ENCODE measurements at regions not wholly inside any gene's neighbourhood (a gene's known extent, or its start where the extent isn't known, plus 50 kb on each side); places are given as distances from the start of the nearest gene placed in this dataset.
A peak's percentile ranks its signal among the peaks of the same experiment; 100 is the strongest.

- Histone ChIP-seq H3K9me3 (no peaks in the 10 kb centered on the region), H3K4me3 (no peak overlapping the region), H3K36me3 (no peaks in the 10 kb centered on the region), H3K4me1 (peaks cover 0 to 27% (median 6%) of the 10 kb centered on the region in 3 donors), H3K27me3 (no peaks in the 10 kb centered on the region), H3K27ac (no peak overlapping the region)
- 55 to 83% methylated on average over 3 of the region's 3 CpGs for WGBS, 2 donors
- intact Hi-C loops (cut with DNase I) = loop anchor here (10.0 kb wide), 1 partner anchor 167 kb away; no protein-coding TSS in a partner anchor
- TF ChIP-seq POLR2A (IDR thresholded peaks at IDR 0.05) (no peak), CTCF (IDR thresholded peaks at IDR 0.05) (no peak)
- DNase-seq = no peak
Measured at GRCh38 chr6:134647861-134648260, 302.0 kb downstream of the ALDH8A1 start.

GRCh38 chr6:134642819-134643218 is 307.1 kb downstream of the ALDH8A1 start:
- H3K27ac ChIP-seq = peak overlapping the region in 2 of 4 donors; percentile 76 to 81
- TF ChIP-seq CTCF (IDR thresholded peaks at IDR 0.05) (no peak), POLR2A (IDR thresholded peaks at IDR 0.05) (no peak)

GRCh38 chr6:134642279-134642678 is 307.6 kb downstream of the ALDH8A1 start:
- Histone ChIP-seq H3K27ac (peak overlapping the region in 3 of 4 donors; percentile 6 to 81 (median 40)), H3K4me1 (peaks cover 10 to 51% (median 14%) of the 10 kb centered on the region in 3 donors), H3K4me3 (no peak overlapping the region), H3K36me3 (no peaks in the 10 kb centered on the region), H3K9me3 (no peaks in the 10 kb centered on the region), H3K27me3 (no peaks in the 10 kb centered on the region)
- TF ChIP-seq CTCF (IDR thresholded peaks at IDR 0.05) = no peak
- TF ChIP-seq POLR2A (IDR thresholded peaks at IDR 0.05) = no peak
- no peak for DNase-seq
- WGBS, 2 donors = 5 to 52% methylated on average over 2 of the region's 2 CpGs
- intact Hi-C loops (cut with DNase I) = loop anchor here (5.0 to 10.0 kb wide), 2 partner anchors 173 to 470 kb away; no protein-coding TSS in a partner anchor

More at GRCh38 chr6:134642819-134643218, 307.1 kb downstream of the ALDH8A1 start:
- no peak for DNase-seq
- intact Hi-C loops (cut with DNase I) = loop anchor here (5.0 to 10.0 kb wide), 2 partner anchors 172 to 471 kb away; no protein-coding TSS in a partner anchor
- no peak overlapping the region for H3K4me3 ChIP-seq
- H3K27me3 ChIP-seq = no peaks in the 10 kb centered on the region
- no peaks in the 10 kb centered on the region for H3K9me3 ChIP-seq
- WGBS, 2 donors = 89 to 94% methylated on average over 4 of the region's 4 CpGs
- H3K36me3 ChIP-seq = no peaks in the 10 kb centered on the region
- H3K4me1 ChIP-seq = peaks cover 10 to 51% (median 14%) of the 10 kb centered on the region in 3 donors

- intact Hi-C loops (cut with DNase I) = loop anchor here (5.0 to 10.0 kb wide), 2 partner anchors 174 to 469 kb away; no protein-coding TSS in a partner anchor
- no peak overlapping the region for H3K4me3 ChIP-seq
- no peaks in the 10 kb centered on the region for H3K36me3 ChIP-seq
- TF ChIP-seq CTCF (IDR thresholded peaks at IDR 0.05) (peak; percentile 69 to 99 (median 96)), POLR2A (IDR thresholded peaks at IDR 0.05) (no peak)
- 45 to 71% methylated on average over 1 of the region's 1 CpG for WGBS, 2 donors
- H3K27ac ChIP-seq = peak overlapping the region; percentile 34 to 65 (median 48)
- H3K27me3 ChIP-seq = no peaks in the 10 kb centered on the region
- peaks cover 10 to 53% (median 14%) of the 10 kb centered on the region in 3 donors for H3K4me1 ChIP-seq
- no peaks in the 10 kb centered on the region for H3K9me3 ChIP-seq
- DNase-seq = peak; percentile 16
Measured at GRCh38 chr6:134640975-134641429, 308.9 kb downstream of the ALDH8A1 start.

GRCh38 chr6:134640229-134640628 is 309.7 kb downstream of the ALDH8A1 start:
- no peak for DNase-seq
- intact Hi-C loops (cut with DNase I) = loop anchor here (5.0 to 10.0 kb wide), 2 partner anchors 175 to 468 kb away; no protein-coding TSS in a partner anchor
- H3K36me3 ChIP-seq = no peaks in the 10 kb centered on the region
- H3K27me3 ChIP-seq = no peaks in the 10 kb centered on the region
- H3K4me3 ChIP-seq = no peak overlapping the region
- no peaks in the 10 kb centered on the region for H3K9me3 ChIP-seq
- WGBS, 2 donors = 79 to 87% methylated on average over 4 of the region's 4 CpGs
- peaks cover 9 to 45% (median 10%) of the 10 kb centered on the region in 3 donors for H3K4me1 ChIP-seq
- peak overlapping the region in 1 of 4 donors; percentile 34 for H3K27ac ChIP-seq
- TF ChIP-seq CTCF (IDR thresholded peaks at IDR 0.05) (no peak), POLR2A (IDR thresholded peaks at IDR 0.05) (no peak)
